Neural progenitor cell (in vitro differentiated cells): ENCODE measurements at regions not wholly inside any gene's neighbourhood (a gene's known extent, or its start where the extent isn't known, plus 50 kb on each side); places are given as distances from the start of the nearest gene placed in this dataset.

Experiments
- DNase-seq: peaks from one replicate; pipeline ENCODE4 v3.0.0-alpha.2; 2016; ENCODE audit warnings: low spot score
- H2AFZ ChIP-seq: fragments of 200-600 bp; sonication (generic); replicated peaks from 2 replicates; pipeline ENCODE4 v1.6.1; 2016; ENCODE audit warnings: antibody characterized with exemption
- H3F3A ChIP-seq: fragments of 200-600 bp; sonication (generic); 2 replicates; pipeline ENCODE4 v1.6.1; 2016; ENCODE audit warnings: antibody characterized with exemption, low read depth
- H3K27ac ChIP-seq: fragments of 200-600 bp; sonication (generic); 2 replicates; pipeline ENCODE4 v1.5.1; 2016; ENCODE audit warnings: mild to moderate bottlenecking
- H3K27me3 ChIP-seq: fragments of 200-600 bp; sonication (generic); 2 replicates; pipeline ENCODE4 v1.6.1; 2016; ENCODE audit warnings: mild to moderate bottlenecking, moderate library complexity
- H3K36me3 ChIP-seq: fragments of 200-600 bp; sonication (generic); 2 replicates; pipeline ENCODE4 v1.5.1; 2016
- H3K4me1 ChIP-seq: fragments of 200-600 bp; sonication (generic); 2 replicates; pipeline ENCODE4 v1.6.1; 2016; ENCODE audit warnings: mixed run types
- H3K4me2 ChIP-seq: fragments of 200-600 bp; sonication (generic); 2 replicates; pipeline ENCODE4 v1.6.1; 2016
- H3K4me3 ChIP-seq: fragments of 200-600 bp; sonication (generic); 2 replicates; pipeline ENCODE4 v1.5.1; 2016
- H3K79me2 ChIP-seq: fragments of 200-600 bp; sonication (generic); 2 replicates; pipeline ENCODE4 v1.6.1; 2016; ENCODE audit warnings: low read depth
- H3K9ac ChIP-seq: fragments of 200-600 bp; sonication (generic); 2 replicates; pipeline ENCODE4 v1.6.1; 2016
- H3K9me3 ChIP-seq: fragments of 200-600 bp; sonication (generic); 2 replicates; pipeline ENCODE4 v1.5.1; 2016; ENCODE audit warnings: low read depth
- H4K20me1 ChIP-seq: fragments of 200-600 bp; sonication (generic); 2 replicates; pipeline ENCODE4 v1.6.1; 2016; ENCODE audit warnings: low read depth
- H3K27ac Mint-ChIP-seq: 3 replicates; pipeline ENCODE4 v1.8.0; 2021; ENCODE audit warnings: mixed read lengths
- H3K27me3 Mint-ChIP-seq: 2 replicates; pipeline ENCODE4 v1.8.0; 2022; ENCODE audit warnings: low read depth, mild to moderate bottlenecking, inconsistent platforms, moderate library complexity, mixed read lengths; ENCODE audit not compliant: insufficient read depth
- H3K36me3 Mint-ChIP-seq: 3 replicates; pipeline ENCODE4 v1.8.0; 2021; ENCODE audit warnings: mixed read lengths
- H3K4me1 Mint-ChIP-seq: 3 replicates; pipeline ENCODE4 v1.8.0; 2021; ENCODE audit warnings: mixed read lengths
- H3K4me3 Mint-ChIP-seq: 3 replicates; pipeline ENCODE4 v1.8.0; 2021; ENCODE audit warnings: mild to moderate bottlenecking, moderate library complexity, mixed read lengths
- H3K9me3 Mint-ChIP-seq: 3 replicates; pipeline ENCODE4 v1.8.0; 2020; ENCODE audit warnings: mixed read lengths
- EZH2 ChIP-seq: fragments of 200-600 bp; sonication (generic); IDR thresholded peaks from 2 replicates; pipeline ENCODE4 v1.6.1; 2017; ENCODE audit warnings: antibody characterized with exemption, mild to moderate bottlenecking, moderate library complexity
- EZH2phosphoT487 ChIP-seq: fragments of 200-600 bp; sonication (generic); IDR thresholded peaks from 2 replicates; pipeline ENCODE4 v1.6.1; 2017; ENCODE audit warnings: antibody characterized with exemption
- TF ChIP-seq, protein P1 (sequence below): fragments of 200-600 bp; sonication (generic); IDR thresholded peaks from 2 replicates; pipeline ENCODE4 v1.5.1; 2017; ENCODE audit warnings: antibody characterized with exemption, mild to moderate bottlenecking

GRCh38 chr4:131419147-131419546, 1729.9 kb upstream of the PCDH10 start:
- Histone ChIP-seq H3K9me3 (no peaks in the 10 kb centered on the region), H2AFZ (no peak overlapping the region), H3K79me2 (no peaks in the 10 kb centered on the region), H3K9ac (no peak overlapping the region), H3K4me3 (no peak overlapping the region), H3K4me2 (no peak overlapping the region), H3K27ac (no peak overlapping the region), H3K27me3 (no peaks in the 10 kb centered on the region), H4K20me1 (no peaks in the 10 kb centered on the region), H3K4me1 (no peaks in the 10 kb centered on the region), H3F3A (no peaks in the 10 kb centered on the region), H3K36me3 (no peaks in the 10 kb centered on the region)
- no peaks in the 10 kb centered on the region for H3K27me3 Mint-ChIP-seq
- H3K4me1 Mint-ChIP-seq, result no peaks in the 10 kb centered on the region
- no peak overlapping the region for H3K4me3 Mint-ChIP-seq
- TF ChIP-seq, protein P1, sequence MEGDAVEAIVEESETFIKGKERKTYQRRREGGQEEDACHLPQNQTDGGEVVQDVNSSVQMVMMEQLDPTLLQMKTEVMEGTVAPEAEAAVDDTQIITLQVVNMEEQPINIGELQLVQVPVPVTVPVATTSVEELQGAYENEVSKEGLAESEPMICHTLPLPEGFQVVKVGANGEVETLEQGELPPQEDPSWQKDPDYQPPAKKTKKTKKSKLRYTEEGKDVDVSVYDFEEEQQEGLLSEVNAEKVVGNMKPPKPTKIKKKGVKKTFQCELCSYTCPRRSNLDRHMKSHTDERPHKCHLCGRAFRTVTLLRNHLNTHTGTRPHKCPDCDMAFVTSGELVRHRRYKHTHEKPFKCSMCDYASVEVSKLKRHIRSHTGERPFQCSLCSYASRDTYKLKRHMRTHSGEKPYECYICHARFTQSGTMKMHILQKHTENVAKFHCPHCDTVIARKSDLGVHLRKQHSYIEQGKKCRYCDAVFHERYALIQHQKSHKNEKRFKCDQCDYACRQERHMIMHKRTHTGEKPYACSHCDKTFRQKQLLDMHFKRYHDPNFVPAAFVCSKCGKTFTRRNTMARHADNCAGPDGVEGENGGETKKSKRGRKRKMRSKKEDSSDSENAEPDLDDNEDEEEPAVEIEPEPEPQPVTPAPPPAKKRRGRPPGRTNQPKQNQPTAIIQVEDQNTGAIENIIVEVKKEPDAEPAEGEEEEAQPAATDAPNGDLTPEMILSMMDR, result no peak
- peaks cover 7% of the 10 kb centered on the region for H3K9me3 Mint-ChIP-seq
- H3K36me3 Mint-ChIP-seq, result no peaks in the 10 kb centered on the region
- H3K27ac Mint-ChIP-seq, result no peak overlapping the region
- no peak for DNase-seq

GRCh38 chr4:131426023-131426758, 1722.9 kb upstream of the PCDH10 start:
- H3K36me3 ChIP-seq, result no peaks in the 10 kb centered on the region
- no peaks in the 10 kb centered on the region for H3K4me1 ChIP-seq
- Mint-ChIP-seq H3K27ac (no peak overlapping the region), H3K36me3 (no peaks in the 10 kb centered on the region), H3K4me1 (no peaks in the 10 kb centered on the region), H3K4me3 (no peak overlapping the region), H3K9me3 (peaks cover 4% of the 10 kb centered on the region), H3K27me3 (no peaks in the 10 kb centered on the region)
- H3K27ac ChIP-seq, result no peak overlapping the region
- H3F3A ChIP-seq, result no peaks in the 10 kb centered on the region
- H3K4me3 ChIP-seq, result no peak overlapping the region
- H4K20me1 ChIP-seq, result no peaks in the 10 kb centered on the region
- no peak overlapping the region for H3K9ac ChIP-seq
- no peak overlapping the region for H3K4me2 ChIP-seq
- no peak for DNase-seq
- H3K9me3 ChIP-seq, result no peaks in the 10 kb centered on the region
- no peaks in the 10 kb centered on the region for H3K79me2 ChIP-seq
- TF ChIP-seq EZH2 (no peak), EZH2phosphoT487 (no peak)
- TF ChIP-seq, protein P1, result no peak
- H2AFZ ChIP-seq, result no peak overlapping the region
- H3K27me3 ChIP-seq, result no peaks in the 10 kb centered on the region

GRCh38 chr4:131427000-131427399, 1722.1 kb upstream of the PCDH10 start:
- Histone ChIP-seq H3K79me2 (no peaks in the 10 kb centered on the region), H3K36me3 (no peaks in the 10 kb centered on the region), H4K20me1 (no peaks in the 10 kb centered on the region), H2AFZ (no peak overlapping the region), H3F3A (no peaks in the 10 kb centered on the region), H3K9ac (no peak overlapping the region), H3K9me3 (no peaks in the 10 kb centered on the region), H3K4me1 (no peaks in the 10 kb centered on the region), H3K27me3 (no peaks in the 10 kb centered on the region), H3K27ac (no peak overlapping the region), H3K4me3 (no peak overlapping the region), H3K4me2 (no peak overlapping the region)
- Mint-ChIP-seq H3K4me1 (no peaks in the 10 kb centered on the region), H3K9me3 (no peaks in the 10 kb centered on the region), H3K36me3 (no peaks in the 10 kb centered on the region), H3K27ac (no peak overlapping the region), H3K27me3 (no peaks in the 10 kb centered on the region), H3K4me3 (no peak overlapping the region)
- DNase-seq, result no peak
- TF ChIP-seq EZH2phosphoT487, result no peak
- TF ChIP-seq, protein P1, result no peak
- no peak for TF ChIP-seq EZH2
